KMS-11 (cell line): ENCODE measurements at regions not wholly inside any gene's neighbourhood (a gene's known extent, or its start where the extent isn't known, plus 50 kb on each side); places are given as distances from the start of the nearest gene placed in this dataset.

Experiments
- H2AFZ ChIP-seq: fragments of 200-600 bp; sonication (generic); 2 replicates; pipeline ENCODE4 v1.6.1; 2016; ENCODE audit warnings: antibody characterized with exemption, mixed run types, low read depth
- H3K27ac ChIP-seq: fragments of 200-600 bp; sonication (generic); 2 replicates; pipeline ENCODE4 v1.6.1; 2016; ENCODE audit warnings: mild to moderate bottlenecking, mixed run types
- H3K27me3 ChIP-seq: fragments of 200-600 bp; sonication (generic); 2 replicates; pipeline ENCODE4 v1.6.1; 2017; ENCODE audit warnings: mild to moderate bottlenecking, low read depth, mixed run types, moderate library complexity; ENCODE audit not compliant: insufficient read depth
- H3K36me3 ChIP-seq: fragments of 200-600 bp; sonication (generic); 2 replicates; pipeline ENCODE4 v1.6.1; 2017; ENCODE audit warnings: mild to moderate bottlenecking, mixed run types; ENCODE audit not compliant: insufficient read depth
- H3K4me1 ChIP-seq: fragments of 200-600 bp; sonication (generic); 2 replicates; pipeline ENCODE4 v1.6.1; 2016; ENCODE audit warnings: mild to moderate bottlenecking, low read depth, mixed run types; ENCODE audit not compliant: poor library complexity, severe bottlenecking
- H3K4me2 ChIP-seq: fragments of 200-600 bp; sonication (generic); 2 replicates; pipeline ENCODE4 v1.7.0; 2016; ENCODE audit warnings: mild to moderate bottlenecking, mixed run types
- H3K4me3 ChIP-seq: fragments of 200-600 bp; sonication (generic); IDR thresholded peaks from 2 replicates; pipeline ENCODE4 v1.6.1; 2017; ENCODE audit warnings: low read depth, low read length, mixed read lengths; ENCODE audit not compliant: insufficient read depth
- H3K79me2 ChIP-seq: fragments of 200-600 bp; sonication (generic); 2 replicates; pipeline ENCODE4 v1.6.1; 2016; ENCODE audit warnings: low read depth, mixed run types; ENCODE audit not compliant: insufficient read depth
- H3K9ac ChIP-seq: fragments of 200-600 bp; sonication (generic); 2 replicates; pipeline ENCODE4 v1.6.1; 2016; ENCODE audit warnings: mild to moderate bottlenecking, mixed run types
- H4K20me1 ChIP-seq: fragments of 200-600 bp; sonication (generic); 2 replicates; pipeline ENCODE4 v1.6.1; 2016; ENCODE audit warnings: mild to moderate bottlenecking, mixed run types; ENCODE audit not compliant: insufficient read depth
- CTCF ChIP-seq: fragments of 200-600 bp; sonication (generic); conservative IDR thresholded peaks from 2 replicates; pipeline ENCODE4 v1.6.1; 2017; ENCODE audit warnings: low read depth, mild to moderate bottlenecking, antibody characterized with exemption, low read length, moderate library complexity, mixed read lengths

DNA sequence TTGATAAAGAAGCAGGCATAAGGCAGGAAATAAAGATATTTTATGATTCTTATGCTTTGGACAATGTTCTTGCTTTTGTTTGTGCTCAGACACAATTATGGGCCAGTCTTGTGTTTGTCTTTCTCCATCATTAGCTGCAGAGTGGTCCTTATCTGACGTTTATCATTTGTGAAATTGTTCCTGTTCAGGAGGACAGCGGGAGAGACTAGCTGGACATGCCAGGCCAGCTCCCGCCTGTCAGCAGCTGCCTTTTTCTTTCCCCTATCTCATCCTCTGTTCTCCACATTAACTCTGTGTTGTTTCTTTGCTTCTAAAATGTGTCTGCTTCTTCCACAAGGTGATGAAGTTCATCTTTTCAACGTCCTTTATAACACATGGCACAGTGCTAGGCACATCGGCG is 333.5 kb downstream of the NPIPA8 start:
- Histone ChIP-seq H3K79me2 (no peaks in the 10 kb centered on the region), H3K4me2 (no peak overlapping the region), H4K20me1 (no peaks in the 10 kb centered on the region), H3K27me3 (no peaks in the 10 kb centered on the region), H3K27ac (no peak overlapping the region), H3K9ac (no peak overlapping the region), H3K4me3 (no peak overlapping the region), H3K36me3 (no peaks in the 10 kb centered on the region), H2AFZ (no peak overlapping the region), H3K4me1 (no peaks in the 10 kb centered on the region)
- TF ChIP-seq CTCF: no peak

- no peak overlapping the region for H3K27ac ChIP-seq
- no peak overlapping the region for H3K9ac ChIP-seq
- no peaks in the 10 kb centered on the region for H3K27me3 ChIP-seq
- no peak overlapping the region for H2AFZ ChIP-seq
- no peak overlapping the region for H3K4me2 ChIP-seq
- no peak overlapping the region for H3K4me3 ChIP-seq
- H4K20me1 ChIP-seq: no peaks in the 10 kb centered on the region
- no peaks in the 10 kb centered on the region for H3K4me1 ChIP-seq
- H3K36me3 ChIP-seq: no peaks in the 10 kb centered on the region
- H3K79me2 ChIP-seq: no peaks in the 10 kb centered on the region
- TF ChIP-seq CTCF: no peak
Measured at GRCh38 chr16:17998996-17999395, 337.5 kb downstream of the NPIPA8 start.

DNA sequence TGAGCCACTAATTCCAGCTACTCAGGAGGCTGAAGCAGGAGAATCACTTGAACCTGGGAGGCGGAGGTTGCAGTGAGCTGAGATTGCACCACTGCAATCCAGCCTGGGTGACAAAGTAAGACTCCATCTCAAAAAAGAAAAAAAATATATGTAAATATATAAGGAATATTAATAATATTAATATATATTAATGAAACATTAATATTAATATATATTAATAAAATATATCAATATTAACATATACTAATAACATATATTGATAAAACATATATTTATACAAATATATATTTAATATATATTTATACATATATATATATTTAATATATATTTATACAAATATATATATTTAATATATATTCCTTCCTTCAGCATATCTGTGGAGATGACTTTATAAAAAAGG is 338.0 kb downstream of the NPIPA8 start:
- Histone ChIP-seq H3K4me3 (no peak overlapping the region), H3K4me2 (no peak overlapping the region), H3K79me2 (no peaks in the 10 kb centered on the region), H3K36me3 (no peaks in the 10 kb centered on the region), H2AFZ (no peak overlapping the region), H4K20me1 (no peaks in the 10 kb centered on the region), H3K27me3 (no peaks in the 10 kb centered on the region), H3K9ac (no peak overlapping the region), H3K27ac (no peak overlapping the region), H3K4me1 (no peaks in the 10 kb centered on the region)
- TF ChIP-seq CTCF: no peak

DNA sequence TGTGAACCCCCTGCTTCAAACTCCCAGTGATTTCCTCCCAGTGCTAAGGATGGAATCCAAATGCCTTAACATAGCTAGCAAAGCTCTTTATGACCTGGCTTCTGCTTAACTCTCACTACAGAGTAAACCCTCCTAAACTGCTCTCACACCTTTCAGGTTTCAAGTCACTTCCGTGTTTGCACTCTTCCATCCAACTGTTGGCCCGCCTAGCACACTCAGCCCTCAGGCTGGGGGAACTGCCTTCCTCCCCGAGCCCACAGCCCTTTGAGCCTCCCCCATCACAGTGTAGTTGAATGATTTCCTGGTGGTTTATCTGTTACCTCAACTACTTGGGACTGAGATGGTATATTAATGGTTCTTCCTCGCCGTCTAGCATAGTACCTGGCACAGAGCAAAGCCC is 342.5 kb downstream of the NPIPA8 start:
- TF ChIP-seq CTCF: no peak
- H2AFZ ChIP-seq: no peak overlapping the region
- no peaks in the 10 kb centered on the region for H3K36me3 ChIP-seq
- H3K4me1 ChIP-seq: no peaks in the 10 kb centered on the region
- H3K79me2 ChIP-seq: no peaks in the 10 kb centered on the region
- H3K27me3 ChIP-seq: no peaks in the 10 kb centered on the region
- H3K4me2 ChIP-seq: no peak overlapping the region
- H4K20me1 ChIP-seq: no peaks in the 10 kb centered on the region
- H3K9ac ChIP-seq: no peak overlapping the region
- H3K4me3 ChIP-seq: no peak overlapping the region
- H3K27ac ChIP-seq: no peak overlapping the region

DNA sequence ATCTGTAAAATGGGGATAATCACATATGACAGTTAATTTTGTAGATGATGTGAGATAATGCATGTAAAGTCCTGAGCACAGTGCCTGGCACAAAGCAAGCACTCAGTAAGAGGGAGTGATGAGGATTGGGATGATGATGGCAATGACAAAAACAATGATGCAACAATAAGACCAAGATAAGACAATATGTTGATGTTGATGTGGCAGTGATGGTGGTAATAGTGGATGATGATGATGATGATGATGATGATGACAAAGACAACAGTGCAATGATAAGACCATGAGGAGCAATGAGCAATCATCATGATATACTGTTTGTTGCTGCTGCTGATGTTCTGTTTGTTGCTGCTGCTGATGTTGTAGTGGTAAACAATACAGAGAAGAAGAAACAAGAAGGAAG is 344.1 kb downstream of the NPIPA8 start:
- Histone ChIP-seq H4K20me1 (no peaks in the 10 kb centered on the region), H2AFZ (no peak overlapping the region), H3K27me3 (no peaks in the 10 kb centered on the region), H3K4me3 (no peak overlapping the region), H3K9ac (no peak overlapping the region), H3K79me2 (no peaks in the 10 kb centered on the region), H3K4me2 (no peak overlapping the region), H3K36me3 (no peaks in the 10 kb centered on the region), H3K4me1 (no peaks in the 10 kb centered on the region), H3K27ac (no peak overlapping the region)
- TF ChIP-seq CTCF: no peak
